Ishikawa (cell line): ENCODE measurements at regions not wholly inside any gene's neighbourhood (a gene's known extent, or its start where the extent isn't known, plus 50 kb on each side); places are given as distances from the start of the nearest gene placed in this dataset.

ENCODE experiments used
- EP300 ChIP-seq: IDR thresholded peaks from 2 replicates; pipeline ENCODE4 v1.6.1; 2012; ENCODE audit warnings: borderline replicate concordance
- NFIC ChIP-seq: IDR thresholded peaks from 2 replicates; pipeline ENCODE4 v1.6.1; 2012
- RAD21 ChIP-seq: IDR thresholded peaks from 2 replicates; pipeline ENCODE4 v1.6.1; 2012; ENCODE audit warnings: low read depth
- TAF1 ChIP-seq: IDR thresholded peaks from 2 replicates; pipeline ENCODE4 v1.6.1; 2012; ENCODE audit warnings: low read depth, mild to moderate bottlenecking
- TF ChIP-seq, protein P1 (sequence below): IDR thresholded peaks from 2 replicates; pipeline ENCODE4 v1.6.1; 2012

DNA sequence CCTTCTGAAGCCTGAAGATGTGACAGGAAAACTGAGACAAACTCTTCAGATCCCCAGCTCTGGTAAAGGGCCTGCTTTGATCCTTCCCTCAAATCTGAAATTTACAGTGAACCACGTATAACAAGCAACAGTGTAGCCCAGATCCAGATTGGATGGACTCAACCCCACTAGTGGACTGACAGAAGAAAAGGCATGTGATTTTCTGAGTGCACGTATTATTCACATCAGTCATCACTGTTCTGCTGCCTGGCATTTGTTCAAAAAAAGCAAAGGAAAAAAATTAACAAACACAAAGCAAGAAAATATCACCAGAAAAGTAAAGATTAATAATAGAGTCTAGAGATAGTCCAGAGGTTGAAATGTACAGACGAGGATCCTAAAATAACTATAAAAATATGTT, 87.6 kb downstream of the CYRIA start:
- no peak for TF ChIP-seq EP300
- no peak for TF ChIP-seq NFIC
- no peak for TF ChIP-seq RAD21
- TF ChIP-seq TAF1: no peak
- TF ChIP-seq, protein P1, sequence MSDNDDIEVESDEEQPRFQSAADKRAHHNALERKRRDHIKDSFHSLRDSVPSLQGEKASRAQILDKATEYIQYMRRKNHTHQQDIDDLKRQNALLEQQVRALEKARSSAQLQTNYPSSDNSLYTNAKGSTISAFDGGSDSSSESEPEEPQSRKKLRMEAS: no peak
